GM23338 (cell line): ENCODE measurements at regions not wholly inside any gene's neighbourhood (a gene's known extent, or its start where the extent isn't known, plus 50 kb on each side); places are given as distances from the start of the nearest gene placed in this dataset.

Experiments used
- ATAC-seq: fragments of 200-7000 bp; cut with Tn5 transposase; 3 replicates; pipeline ENCODE4 v1.9.1; 2020
- DNase-seq: peaks from one replicate; pipeline ENCODE4 v3.0.0-alpha.2; 2015; ENCODE audit warnings: low spot score
- H2AFZ ChIP-seq: fragments of 200-600 bp; sonication (generic); 2 replicates; pipeline ENCODE4 v1.8.0; 2016; ENCODE audit warnings: antibody characterized with exemption, mild to moderate bottlenecking, moderate library complexity
- H3F3A ChIP-seq: fragments of 200-600 bp; sonication (generic); replicated peaks from 2 replicates; pipeline ENCODE4 v1.8.0; 2017; ENCODE audit warnings: antibody characterized with exemption, mixed run types, low read depth
- H3K27ac ChIP-seq: fragments of 200-600 bp; sonication (generic); 2 replicates; pipeline ENCODE4 v1.6.1; 2016; ENCODE audit warnings: low read depth
- H3K27me3 ChIP-seq: fragments of 200-600 bp; sonication (generic); 2 replicates; pipeline ENCODE4 v1.8.0; 2016; ENCODE audit warnings: mild to moderate bottlenecking, mixed run types, moderate library complexity; ENCODE audit not compliant: insufficient read depth
- H3K36me3 ChIP-seq: fragments of 200-600 bp; sonication (generic); 2 replicates; pipeline ENCODE4 v1.8.0; 2016; ENCODE audit warnings: mild to moderate bottlenecking; ENCODE audit not compliant: insufficient read depth
- H3K4me1 ChIP-seq: fragments of 200-600 bp; sonication (generic); 2 replicates; pipeline ENCODE4 v1.8.0; 2016; ENCODE audit warnings: mild to moderate bottlenecking, moderate library complexity; ENCODE audit not compliant: insufficient read depth
- H3K4me2 ChIP-seq: fragments of 200-600 bp; sonication (generic); 2 replicates; pipeline ENCODE4 v1.7.1; 2017; ENCODE audit warnings: mixed run types
- H3K4me3 ChIP-seq: fragments of 200-600 bp; sonication (generic); 2 replicates; pipeline ENCODE4 v1.6.1; 2016; ENCODE audit warnings: mixed run types
- H3K79me2 ChIP-seq: fragments of 200-600 bp; sonication (generic); replicated peaks from 2 replicates; pipeline ENCODE4 v1.8.0; 2017; ENCODE audit warnings: mild to moderate bottlenecking; ENCODE audit not compliant: insufficient read depth
- H3K9me2 ChIP-seq: fragments of 200-600 bp; sonication (generic); 2 replicates; pipeline ENCODE4 v1.8.0; 2017; ENCODE audit not compliant: insufficient read depth
- H4K20me1 ChIP-seq: fragments of 200-600 bp; sonication (generic); replicated peaks from 2 replicates; pipeline ENCODE4 v1.8.0; 2017; ENCODE audit warnings: mild to moderate bottlenecking; ENCODE audit not compliant: insufficient read depth
- H3K27ac Mint-ChIP-seq: 2 replicates; pipeline ENCODE4 v1.8.0; 2020; ENCODE audit warnings: inconsistent platforms, mild to moderate bottlenecking, moderate library complexity, mixed read lengths
- H3K27me3 Mint-ChIP-seq: 3 replicates; pipeline ENCODE4 v1.8.0; 2022; ENCODE audit warnings: low read depth, mild to moderate bottlenecking, moderate library complexity, mixed read lengths, inconsistent platforms; ENCODE audit not compliant: insufficient read depth, poor library complexity
- H3K36me3 Mint-ChIP-seq: 3 replicates; pipeline ENCODE4 v1.8.0; 2021; ENCODE audit warnings: low read depth, mild to moderate bottlenecking, inconsistent platforms, moderate library complexity, mixed read lengths
- H3K4me1 Mint-ChIP-seq: 3 replicates; pipeline ENCODE4 v1.8.0; 2020; ENCODE audit warnings: mild to moderate bottlenecking, inconsistent platforms, mixed read lengths
- H3K4me3 Mint-ChIP-seq: 3 replicates; pipeline ENCODE4 v1.8.0; 2021; ENCODE audit warnings: moderate library complexity, mild to moderate bottlenecking, inconsistent platforms, mixed read lengths
- H3K9me3 Mint-ChIP-seq: 3 replicates; pipeline ENCODE4 v1.8.0; 2020; ENCODE audit warnings: moderate library complexity, mild to moderate bottlenecking, inconsistent platforms, mixed read lengths
- CREB1 ChIP-seq: fragments of 250-450 bp; sonication (Bioruptor Pico); IDR thresholded peaks from 2 replicates; pipeline ENCODE4 v1.5.0; 2020; ENCODE audit warnings: low read depth, mild to moderate bottlenecking, moderate library complexity
- EZH2 ChIP-seq: fragments of 200-600 bp; sonication (generic); IDR thresholded peaks from one replicate; pipeline ENCODE4 v1.8.0; 2017; ENCODE audit warnings: antibody characterized with exemption, mild to moderate bottlenecking, low read depth; ENCODE audit not compliant: unreplicated experiment
- EZH2phosphoT487 ChIP-seq: fragments of 200-600 bp; sonication (generic); IDR thresholded peaks from one replicate; pipeline ENCODE4 v1.8.1; 2018; ENCODE audit warnings: antibody characterized with exemption; ENCODE audit not compliant: unreplicated experiment
- JUNB ChIP-seq: IDR thresholded peaks from one replicate; pipeline ENCODE4 v1.6.1; 2016; ENCODE audit warnings: antibody characterized with exemption; ENCODE audit not compliant: unreplicated experiment
- NANOG ChIP-seq: IDR thresholded peaks from 2 replicates; pipeline ENCODE4 v1.6.1; 2016; ENCODE audit warnings: antibody characterized with exemption, borderline replicate concordance
- POLR2AphosphoS5 ChIP-seq: IDR thresholded peaks from 2 replicates; pipeline ENCODE4 v1.6.1; 2016; ENCODE audit warnings: antibody characterized with exemption, low read depth
- STAT1 ChIP-seq: IDR thresholded peaks from one replicate; pipeline ENCODE4 v1.6.1; 2016; ENCODE audit warnings: antibody characterized with exemption; ENCODE audit not compliant: unreplicated experiment
- ZNF114 ChIP-seq: fragments of 250-450 bp; sonication (Bioruptor Pico); IDR thresholded peaks from 2 replicates; pipeline ENCODE4 v1.5.0; 2020; ENCODE audit warnings: mild to moderate bottlenecking, moderate library complexity
- ZNF331 ChIP-seq: fragments of 250-450 bp; sonication (Bioruptor Pico); IDR thresholded peaks from 2 replicates; pipeline ENCODE4 v1.5.0; 2020; ENCODE audit warnings: low read depth, mild to moderate bottlenecking, moderate library complexity
- TF ChIP-seq, protein P1 (sequence below), 2 experiments: fragments of 200-600 bp in 1 of 2; sonication (generic) in 1 of 2; conservative IDR thresholded peaks; 2 replicates each; pipeline versions ENCODE4 v1.5.1 to v1.6.1; 2016 to 2017; ENCODE audit warnings: antibody characterized with exemption in 2 of 2, low read depth in 2 of 2, mild to moderate bottlenecking in 2 of 2, moderate library complexity in 1 of 2
- TF ChIP-seq, protein P2 (sequence below): IDR thresholded peaks from 2 replicates; pipeline ENCODE4 v1.6.1; 2016; ENCODE audit warnings: antibody characterized with exemption
- TF ChIP-seq, protein P3 (sequence below): fragments of 250-450 bp; sonication (Bioruptor Pico); IDR thresholded peaks from 2 replicates; pipeline ENCODE4 v1.5.0; 2020; ENCODE audit warnings: mild to moderate bottlenecking, moderate library complexity

DNA sequence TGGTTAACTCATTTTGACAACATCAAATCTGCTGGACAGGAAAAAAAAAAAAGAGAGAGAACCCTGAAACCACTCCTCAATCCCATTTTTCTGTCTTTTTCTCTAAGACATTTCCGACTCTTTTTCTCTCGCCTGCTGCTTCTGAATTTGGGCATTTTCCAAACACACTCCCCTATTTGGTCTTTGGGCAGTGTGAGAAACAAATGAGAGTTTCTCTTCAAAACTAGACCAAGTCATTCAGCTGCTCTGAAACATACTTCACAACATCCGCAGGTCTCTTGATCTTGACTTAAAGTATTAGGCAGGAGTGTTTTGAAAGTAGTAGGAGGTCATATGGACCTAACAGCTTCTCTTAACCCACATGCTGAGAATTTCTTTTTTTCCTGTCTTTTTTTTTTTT lies 364.8 kb upstream of the ESRRG start:
- peaks cover 36% of the 10 kb centered on the region for H3K27me3 Mint-ChIP-seq
- no peak overlapping the region for H2AFZ ChIP-seq
- peaks cover 29% of the 10 kb centered on the region for H3K4me1 ChIP-seq
- H4K20me1 ChIP-seq: peaks cover 5% of the 10 kb centered on the region; the same call in 1 of the 2 replicates
- no peaks in the 10 kb centered on the region for H3K9me2 ChIP-seq
- no peaks in the 10 kb centered on the region for H3K9me3 Mint-ChIP-seq
- DNase-seq (peak; percentile 10), ATAC-seq (no peak)
- peak overlapping the region; percentile 65 for H3K4me3 ChIP-seq
- peaks cover 75% of the 10 kb centered on the region for H3K27me3 ChIP-seq
- no peak overlapping the region for H3K27ac ChIP-seq
- H3K27ac Mint-ChIP-seq: no peak overlapping the region
- no peaks in the 10 kb centered on the region for H3K36me3 Mint-ChIP-seq
- H3K4me3 Mint-ChIP-seq: peak overlapping the region; percentile 80
- H3K4me2 ChIP-seq: peak overlapping the region; percentile 88
- no peaks in the 10 kb centered on the region for H3F3A ChIP-seq
- no peaks in the 10 kb centered on the region for H3K36me3 ChIP-seq
- H3K4me1 Mint-ChIP-seq: peaks cover 29% of the 10 kb centered on the region
- no peaks in the 10 kb centered on the region for H3K79me2 ChIP-seq
- TF ChIP-seq ZNF331 (CRISPR knock-in tag) (no peak), NANOG (no peak), CREB1 (CRISPR knock-in tag) (no peak)

DNA sequence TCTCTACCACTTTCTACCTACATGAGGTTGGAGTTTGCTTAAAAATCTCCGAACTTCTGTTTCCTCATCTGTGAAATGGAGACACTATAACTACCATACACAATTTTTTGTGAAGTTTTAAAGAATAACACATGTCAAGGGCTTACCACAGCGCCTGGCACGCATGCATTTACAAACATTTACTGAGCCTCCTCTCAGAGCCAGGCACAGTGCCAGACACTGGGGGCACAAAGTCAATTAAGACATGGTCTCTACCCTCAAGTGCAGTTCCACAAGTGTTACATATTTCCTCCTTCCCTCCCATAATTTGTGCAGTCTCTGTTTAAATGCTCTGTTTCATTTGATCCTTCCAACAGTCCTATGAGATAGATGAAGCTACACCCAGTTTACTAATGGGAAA lies 356.4 kb upstream of the ESRRG start:
- ATAC-seq: no peak
- H3K36me3 Mint-ChIP-seq: no peaks in the 10 kb centered on the region
- Histone ChIP-seq H3K36me3 (no peaks in the 10 kb centered on the region), H4K20me1 (no peaks in the 10 kb centered on the region), H3F3A (no peaks in the 10 kb centered on the region), H3K4me2 (no peak overlapping the region), H3K27ac (no peak overlapping the region), H3K79me2 (no peaks in the 10 kb centered on the region), H3K27me3 (no peaks in the 10 kb centered on the region), H3K4me1 (no peaks in the 10 kb centered on the region), H3K4me3 (no peak overlapping the region), H2AFZ (no peak overlapping the region), H3K9me2 (no peaks in the 10 kb centered on the region)
- H3K27ac Mint-ChIP-seq: no peak overlapping the region
- H3K4me3 Mint-ChIP-seq: no peak overlapping the region
- no peaks in the 10 kb centered on the region for H3K9me3 Mint-ChIP-seq
- H3K27me3 Mint-ChIP-seq: no peaks in the 10 kb centered on the region
- H3K4me1 Mint-ChIP-seq: peaks cover 13% of the 10 kb centered on the region; the same call in 2 of the 3 replicates
- no peak for DNase-seq
- no peak for TF ChIP-seq POLR2AphosphoS5
- TF ChIP-seq, protein P1, sequence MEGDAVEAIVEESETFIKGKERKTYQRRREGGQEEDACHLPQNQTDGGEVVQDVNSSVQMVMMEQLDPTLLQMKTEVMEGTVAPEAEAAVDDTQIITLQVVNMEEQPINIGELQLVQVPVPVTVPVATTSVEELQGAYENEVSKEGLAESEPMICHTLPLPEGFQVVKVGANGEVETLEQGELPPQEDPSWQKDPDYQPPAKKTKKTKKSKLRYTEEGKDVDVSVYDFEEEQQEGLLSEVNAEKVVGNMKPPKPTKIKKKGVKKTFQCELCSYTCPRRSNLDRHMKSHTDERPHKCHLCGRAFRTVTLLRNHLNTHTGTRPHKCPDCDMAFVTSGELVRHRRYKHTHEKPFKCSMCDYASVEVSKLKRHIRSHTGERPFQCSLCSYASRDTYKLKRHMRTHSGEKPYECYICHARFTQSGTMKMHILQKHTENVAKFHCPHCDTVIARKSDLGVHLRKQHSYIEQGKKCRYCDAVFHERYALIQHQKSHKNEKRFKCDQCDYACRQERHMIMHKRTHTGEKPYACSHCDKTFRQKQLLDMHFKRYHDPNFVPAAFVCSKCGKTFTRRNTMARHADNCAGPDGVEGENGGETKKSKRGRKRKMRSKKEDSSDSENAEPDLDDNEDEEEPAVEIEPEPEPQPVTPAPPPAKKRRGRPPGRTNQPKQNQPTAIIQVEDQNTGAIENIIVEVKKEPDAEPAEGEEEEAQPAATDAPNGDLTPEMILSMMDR (conservative IDR thresholded peaks at IDR 0.05; ENCODE audit: low read depth in 2 of 2): no peak
- TF ChIP-seq EZH2: no peak
- TF ChIP-seq, protein P2, sequence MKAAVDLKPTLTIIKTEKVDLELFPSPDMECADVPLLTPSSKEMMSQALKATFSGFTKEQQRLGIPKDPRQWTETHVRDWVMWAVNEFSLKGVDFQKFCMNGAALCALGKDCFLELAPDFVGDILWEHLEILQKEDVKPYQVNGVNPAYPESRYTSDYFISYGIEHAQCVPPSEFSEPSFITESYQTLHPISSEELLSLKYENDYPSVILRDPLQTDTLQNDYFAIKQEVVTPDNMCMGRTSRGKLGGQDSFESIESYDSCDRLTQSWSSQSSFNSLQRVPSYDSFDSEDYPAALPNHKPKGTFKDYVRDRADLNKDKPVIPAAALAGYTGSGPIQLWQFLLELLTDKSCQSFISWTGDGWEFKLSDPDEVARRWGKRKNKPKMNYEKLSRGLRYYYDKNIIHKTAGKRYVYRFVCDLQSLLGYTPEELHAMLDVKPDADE: no peak
- no peak for TF ChIP-seq ZNF331 (CRISPR knock-in tag)
- TF ChIP-seq STAT1: no peak
- no peak for TF ChIP-seq CREB1 (CRISPR knock-in tag)
- no peak for TF ChIP-seq EZH2phosphoT487
- no peak for TF ChIP-seq JUNB
- TF ChIP-seq ZNF114 (CRISPR knock-in tag): no peak
- no peak for TF ChIP-seq NANOG
- TF ChIP-seq, protein P3, sequence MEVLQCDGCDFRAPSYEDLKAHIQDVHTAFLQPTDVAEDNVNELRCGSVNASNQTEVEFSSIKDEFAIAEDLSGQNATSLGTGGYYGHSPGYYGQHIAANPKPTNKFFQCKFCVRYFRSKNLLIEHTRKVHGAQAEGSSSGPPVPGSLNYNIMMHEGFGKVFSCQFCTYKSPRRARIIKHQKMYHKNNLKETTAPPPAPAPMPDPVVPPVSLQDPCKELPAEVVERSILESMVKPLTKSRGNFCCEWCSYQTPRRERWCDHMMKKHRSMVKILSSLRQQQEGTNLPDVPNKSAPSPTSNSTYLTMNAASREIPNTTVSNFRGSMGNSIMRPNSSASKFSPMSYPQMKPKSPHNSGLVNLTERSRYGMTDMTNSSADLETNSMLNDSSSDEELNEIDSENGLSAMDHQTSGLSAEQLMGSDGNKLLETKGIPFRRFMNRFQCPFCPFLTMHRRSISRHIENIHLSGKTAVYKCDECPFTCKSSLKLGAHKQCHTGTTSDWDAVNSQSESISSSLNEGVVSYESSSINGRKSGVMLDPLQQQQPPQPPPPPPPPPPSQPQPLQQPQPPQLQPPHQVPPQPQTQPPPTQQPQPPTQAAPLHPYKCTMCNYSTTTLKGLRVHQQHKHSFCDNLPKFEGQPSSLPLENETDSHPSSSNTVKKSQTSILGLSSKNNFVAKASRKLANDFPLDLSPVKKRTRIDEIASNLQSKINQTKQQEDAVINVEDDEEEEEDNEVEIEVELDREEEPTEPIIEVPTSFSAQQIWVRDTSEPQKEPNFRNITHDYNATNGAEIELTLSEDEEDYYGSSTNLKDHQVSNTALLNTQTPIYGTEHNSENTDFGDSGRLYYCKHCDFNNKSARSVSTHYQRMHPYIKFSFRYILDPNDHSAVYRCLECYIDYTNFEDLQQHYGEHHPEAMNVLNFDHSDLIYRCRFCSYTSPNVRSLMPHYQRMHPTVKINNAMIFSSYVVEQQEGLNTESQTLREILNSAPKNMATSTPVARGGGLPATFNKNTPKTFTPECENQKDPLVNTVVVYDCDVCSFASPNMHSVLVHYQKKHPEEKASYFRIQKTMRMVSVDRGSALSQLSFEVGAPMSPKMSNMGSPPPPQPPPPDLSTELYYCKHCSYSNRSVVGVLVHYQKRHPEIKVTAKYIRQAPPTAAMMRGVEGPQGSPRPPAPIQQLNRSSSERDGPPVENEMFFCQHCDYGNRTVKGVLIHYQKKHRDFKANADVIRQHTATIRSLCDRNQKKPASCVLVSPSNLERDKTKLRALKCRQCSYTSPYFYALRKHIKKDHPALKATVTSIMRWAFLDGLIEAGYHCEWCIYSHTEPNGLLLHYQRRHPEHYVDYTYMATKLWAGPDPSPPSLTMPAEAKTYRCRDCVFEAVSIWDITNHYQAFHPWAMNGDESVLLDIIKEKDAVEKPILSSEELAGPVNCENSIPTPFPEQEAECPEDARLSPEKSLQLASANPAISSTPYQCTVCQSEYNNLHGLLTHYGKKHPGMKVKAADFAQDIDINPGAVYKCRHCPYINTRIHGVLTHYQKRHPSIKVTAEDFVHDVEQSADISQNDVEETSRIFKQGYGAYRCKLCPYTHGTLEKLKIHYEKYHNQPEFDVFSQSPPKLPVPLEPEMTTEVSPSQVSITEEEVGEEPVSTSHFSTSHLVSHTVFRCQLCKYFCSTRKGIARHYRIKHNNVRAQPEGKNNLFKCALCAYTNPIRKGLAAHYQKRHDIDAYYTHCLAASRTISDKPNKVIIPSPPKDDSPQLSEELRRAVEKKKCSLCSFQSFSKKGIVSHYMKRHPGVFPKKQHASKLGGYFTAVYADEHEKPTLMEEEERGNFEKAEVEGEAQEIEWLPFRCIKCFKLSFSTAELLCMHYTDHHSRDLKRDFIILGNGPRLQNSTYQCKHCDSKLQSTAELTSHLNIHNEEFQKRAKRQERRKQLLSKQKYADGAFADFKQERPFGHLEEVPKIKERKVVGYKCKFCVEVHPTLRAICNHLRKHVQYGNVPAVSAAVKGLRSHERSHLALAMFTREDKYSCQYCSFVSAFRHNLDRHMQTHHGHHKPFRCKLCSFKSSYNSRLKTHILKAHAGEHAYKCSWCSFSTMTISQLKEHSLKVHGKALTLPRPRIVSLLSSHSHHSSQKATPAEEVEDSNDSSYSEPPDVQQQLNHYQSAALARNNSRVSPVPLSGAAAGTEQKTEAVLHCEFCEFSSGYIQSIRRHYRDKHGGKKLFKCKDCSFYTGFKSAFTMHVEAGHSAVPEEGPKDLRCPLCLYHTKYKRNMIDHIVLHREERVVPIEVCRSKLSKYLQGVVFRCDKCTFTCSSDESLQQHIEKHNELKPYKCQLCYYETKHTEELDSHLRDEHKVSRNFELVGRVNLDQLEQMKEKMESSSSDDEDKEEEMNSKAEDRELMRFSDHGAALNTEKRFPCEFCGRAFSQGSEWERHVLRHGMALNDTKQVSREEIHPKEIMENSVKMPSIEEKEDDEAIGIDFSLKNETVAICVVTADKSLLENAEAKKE (CRISPR knock-in tag): no peak
